NCI-H526 treated with DMSO at 0.1 percent for 48 hours (cell line): ENCODE measurements at regions not wholly inside any gene's neighbourhood (a gene's known extent, or its start where the extent isn't known, plus 50 kb on each side); places are given as distances from the start of the nearest gene placed in this dataset.

Experiments
- DNase-seq: peaks from one replicate; lab custom pipeline; 2025; lab: John Stamatoyannopoulos, UW

DNA sequence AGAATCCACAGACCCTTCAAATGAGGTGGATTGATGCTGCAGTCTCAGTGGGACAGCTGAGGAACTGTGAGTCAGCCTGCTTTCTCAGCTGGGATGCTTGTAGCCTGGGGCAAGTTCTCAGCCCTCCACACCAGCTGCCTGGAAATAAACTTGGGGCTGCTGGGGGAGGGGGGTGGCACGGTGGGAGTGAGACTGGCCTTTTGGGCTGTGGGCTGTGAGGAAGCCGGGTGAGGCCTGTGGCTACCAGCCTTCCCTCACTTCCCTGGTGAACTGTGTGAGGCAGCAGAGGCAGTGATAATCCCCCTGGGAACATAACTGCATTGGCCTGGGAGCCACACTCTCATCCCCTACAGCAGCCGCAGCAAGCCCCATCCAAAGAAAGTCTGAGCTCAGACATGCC is 114.5 kb upstream of the GUCY1A1 start:
- no peak for DNase-seq

- DNase-seq: no peak
Observed at GRCh38 chr4:155548173-155548572, 118.5 kb upstream of the GUCY1A1 start.

DNA sequence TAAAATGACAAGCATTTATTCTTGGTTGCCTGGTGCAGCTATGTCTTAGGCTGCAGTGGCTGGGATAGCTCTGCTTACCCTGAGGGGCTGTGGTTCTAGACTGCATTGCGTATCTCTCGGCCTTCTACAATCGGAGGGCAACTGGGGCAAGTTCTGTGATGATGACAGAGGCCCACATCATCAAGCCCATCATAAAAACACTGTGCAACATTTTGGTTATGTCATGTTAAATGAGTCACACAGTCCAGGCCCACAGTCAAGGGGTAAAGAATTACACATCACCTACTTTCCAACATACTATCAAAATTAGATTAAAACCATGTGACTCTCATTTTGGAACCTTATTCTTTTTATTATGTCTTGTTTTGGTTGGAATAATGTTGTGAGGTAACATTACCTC is 120.2 kb upstream of the GUCY1A1 start:
- DNase-seq: no peak

- DNase-seq: no peak
Observed at GRCh38 chr4:155545456-155545855, 121.2 kb upstream of the GUCY1A1 start.

- no peak for DNase-seq
Observed at GRCh38 chr4:155544547-155544946, 122.1 kb upstream of the GUCY1A1 start.

GRCh38 chr4:155543126-155543765 is 123.4 kb upstream of the GUCY1A1 start:
- DNase-seq: no peak

DNA sequence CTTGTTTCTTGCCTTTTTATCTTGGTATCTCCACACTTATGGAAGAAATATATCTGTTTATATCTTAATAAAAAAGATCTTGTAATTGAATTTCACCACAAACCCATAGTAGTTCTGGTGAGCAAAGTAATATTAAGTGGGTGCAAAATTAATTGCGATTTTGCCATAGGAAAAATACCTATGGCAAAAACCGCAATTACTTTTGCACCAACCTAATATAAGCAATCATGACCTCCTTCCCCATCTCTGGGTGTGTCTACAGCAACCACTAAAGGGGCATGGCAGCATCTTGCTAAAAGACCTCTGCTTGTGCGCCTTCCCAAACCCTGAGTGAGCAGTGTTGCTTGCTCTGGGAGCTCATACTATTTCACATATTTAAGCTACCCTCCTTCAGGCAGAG is 124.2 kb upstream of the GUCY1A1 start:
- DNase-seq: no peak

GRCh38 chr4:155541716-155542115 is 124.9 kb upstream of the GUCY1A1 start:
- no peak for DNase-seq

- no peak for DNase-seq
Observed at GRCh38 chr4:155540698-155541097, 126.0 kb upstream of the GUCY1A1 start.

DNA sequence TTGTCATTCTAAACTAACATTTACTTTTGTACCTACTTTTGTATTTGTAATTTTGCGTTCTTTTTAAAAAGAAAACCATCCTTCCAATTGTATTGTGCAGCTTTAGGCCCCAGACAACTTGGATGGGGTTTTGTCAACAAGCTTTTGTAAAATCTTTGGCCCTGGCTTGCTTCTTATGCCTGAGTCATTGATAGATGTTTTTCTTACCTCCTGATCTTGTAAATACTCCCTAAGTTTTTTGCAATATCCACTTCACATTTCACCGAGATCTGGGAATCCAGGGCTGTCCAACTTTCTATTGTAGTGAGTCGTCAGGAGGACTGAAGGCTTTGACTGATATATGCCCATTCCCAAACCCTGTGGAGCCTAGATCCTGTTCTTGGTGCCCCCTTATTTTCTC is 126.9 kb upstream of the GUCY1A1 start:
- no peak for DNase-seq

DNA sequence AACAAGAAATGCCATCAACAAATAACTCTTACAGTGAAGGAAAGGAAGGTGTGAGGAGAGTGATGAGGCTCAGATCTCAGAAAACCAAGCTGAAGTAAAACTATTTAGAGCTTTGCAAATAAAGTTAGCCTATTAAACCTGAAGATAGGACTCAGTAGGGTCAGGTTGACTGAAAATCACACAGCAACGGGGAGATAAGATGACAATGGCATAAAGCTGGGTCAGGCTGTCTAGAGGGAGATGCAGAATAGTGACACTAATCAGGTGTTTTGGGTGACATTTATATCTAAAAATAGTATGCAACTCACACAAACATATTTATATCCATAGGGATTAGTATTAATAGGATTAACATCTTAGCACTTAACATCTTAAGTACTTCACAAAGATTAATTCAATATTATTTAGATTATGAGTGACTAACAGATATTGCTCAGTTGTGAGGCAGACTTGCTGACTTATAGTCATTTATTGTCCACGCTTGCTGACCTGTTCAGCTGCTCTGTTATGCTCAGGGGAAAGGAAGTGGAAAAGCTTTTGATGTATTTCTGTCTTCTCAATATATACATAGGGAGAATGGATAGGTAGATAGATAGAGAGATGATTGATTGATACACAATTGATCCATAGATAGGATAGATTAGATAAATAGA is 130.7 kb upstream of the GUCY1A1 start:
- DNase-seq: no peak

DNA sequence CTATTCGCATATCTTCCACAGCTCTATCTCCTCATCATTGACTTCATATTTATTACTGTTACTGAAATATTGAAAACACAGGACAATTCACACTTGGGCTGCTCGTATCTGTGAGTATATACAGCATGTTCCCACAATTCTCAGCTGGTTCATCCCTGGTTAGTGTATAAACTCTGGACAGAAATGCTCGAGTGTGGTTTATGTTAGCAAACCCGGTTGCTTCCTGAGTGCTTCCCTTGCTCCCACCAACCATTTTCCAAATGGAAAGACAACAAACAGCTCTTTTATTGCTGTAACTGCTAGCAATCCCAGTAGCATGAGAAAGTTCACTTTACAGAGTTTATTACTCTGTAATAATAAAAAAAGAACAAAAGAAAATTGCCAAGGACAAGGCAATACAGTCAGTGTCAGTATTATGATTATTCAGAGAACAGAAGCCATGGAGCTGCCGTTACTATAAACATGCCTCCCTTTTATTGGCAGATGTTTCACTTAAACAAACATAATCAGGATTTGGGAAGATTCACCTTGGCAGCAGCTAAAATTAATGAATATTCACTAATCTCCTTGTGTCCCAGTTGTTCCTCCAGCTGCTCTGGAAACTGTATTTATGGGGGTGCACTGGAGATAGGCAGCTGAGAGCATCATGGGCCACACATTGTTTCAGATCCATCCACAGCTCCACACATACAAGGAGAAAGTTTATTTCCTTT is 134.1 kb upstream of the GUCY1A1 start:
- no peak for DNase-seq

DNA sequence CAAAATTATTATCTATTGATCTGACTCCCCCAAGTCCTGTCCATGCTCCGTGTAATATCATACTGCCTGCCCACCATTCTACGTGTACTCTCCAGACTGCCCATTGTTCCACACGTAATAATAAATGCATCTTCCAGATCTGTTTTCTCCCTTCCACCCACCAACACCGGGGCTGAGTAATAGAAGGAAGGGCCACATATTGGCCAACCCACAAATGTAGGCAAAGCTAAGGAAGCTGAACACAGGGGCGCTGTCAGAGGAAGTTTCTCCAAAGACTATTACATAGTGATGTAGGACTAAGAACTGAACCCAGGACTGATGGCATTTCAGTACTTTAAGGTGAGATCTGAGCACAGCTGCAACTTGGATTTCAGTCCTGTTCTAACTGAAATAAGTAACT is 135.8 kb upstream of the GUCY1A1 start:
- DNase-seq: no peak

GRCh38 chr4:155530290-155530689 is 136.4 kb upstream of the GUCY1A1 start:
- DNase-seq: no peak

DNA sequence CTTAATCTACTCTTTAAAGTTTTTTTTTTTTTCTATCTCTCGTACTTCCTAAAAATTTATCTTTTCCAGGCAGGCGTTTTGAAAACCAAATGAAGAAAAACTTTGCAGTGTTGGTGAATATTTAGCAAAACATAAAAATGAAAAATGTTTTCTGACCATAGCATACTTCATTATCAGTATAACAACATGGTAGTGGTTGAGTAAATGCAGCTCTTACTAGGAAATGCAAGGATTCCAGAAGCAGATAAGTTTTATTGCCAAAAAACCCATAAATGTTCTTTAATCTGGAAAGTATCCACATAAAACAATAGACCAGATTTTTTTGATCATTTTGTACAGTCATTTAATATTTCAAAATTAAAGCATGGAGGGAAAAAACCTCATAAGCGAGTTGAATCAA is 136.9 kb upstream of the GUCY1A1 start:
- no peak for DNase-seq

GRCh38 chr4:155529272-155529671 is 137.4 kb upstream of the GUCY1A1 start:
- no peak for DNase-seq

- DNase-seq: no peak
Observed at GRCh38 chr4:155526452-155527169, 140.0 kb upstream of the GUCY1A1 start.

- DNase-seq: no peak
Observed at GRCh38 chr4:155524926-155525455, 141.7 kb upstream of the GUCY1A1 start.

- DNase-seq: no peak
Observed at GRCh38 chr4:155523358-155523757, 143.3 kb upstream of the GUCY1A1 start.

- no peak for DNase-seq
Observed at GRCh38 chr4:155522201-155522600, 144.4 kb upstream of the GUCY1A1 start.

DNA sequence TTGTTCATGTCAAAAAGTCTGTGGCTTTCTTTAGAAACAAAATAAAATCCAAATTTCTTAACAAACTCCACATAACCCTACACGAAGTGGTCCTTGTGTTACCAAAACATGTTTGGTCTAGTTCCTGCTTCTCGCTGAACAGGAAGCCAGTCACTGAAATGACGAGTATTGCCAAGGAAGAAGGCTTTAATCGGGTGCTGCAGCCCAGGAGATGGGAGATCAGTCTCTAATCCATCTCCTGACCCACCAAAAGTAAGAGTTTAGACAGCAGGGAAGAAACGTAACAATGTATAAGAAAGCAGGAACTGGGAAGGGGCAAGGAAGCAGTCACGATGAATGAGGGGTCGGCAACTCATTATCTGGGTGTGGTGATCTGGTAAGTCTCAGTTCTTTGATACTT is 144.6 kb upstream of the MAP9 start:
- no peak for DNase-seq

GRCh38 chr4:155515444-155516075 is 138.8 kb upstream of the MAP9 start:
- no peak for DNase-seq
